ENCODE measurements at regions not wholly inside any gene's neighbourhood (a gene's known extent, or its start where the extent isn't known, plus 50 kb on each side); places are given as distances from the start of the nearest gene placed in this dataset.

DNA sequence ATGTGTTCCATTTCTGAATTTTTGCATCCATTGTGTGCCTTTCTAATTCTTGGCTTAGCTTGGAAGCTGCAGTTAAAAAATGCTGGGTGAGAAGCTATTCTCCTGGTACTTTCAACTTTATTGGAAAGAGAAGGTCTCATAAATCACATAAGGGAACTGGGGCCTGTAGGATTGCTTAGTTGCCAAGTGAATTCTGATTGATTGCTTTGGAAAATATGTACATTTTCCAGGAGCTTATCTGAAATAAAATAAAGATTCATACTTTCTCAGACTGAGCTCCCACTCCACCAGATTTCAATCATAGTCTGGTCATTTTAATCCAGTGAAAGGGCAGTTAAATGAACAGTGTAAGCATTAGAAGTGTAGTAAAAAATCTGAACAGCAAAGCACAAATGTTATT lies 50.0 kb upstream of the PRICKLE1 start:
- TF ChIP-seq EZH2 (IDR thresholded peaks at IDR 0.05): no peak
- no peak for TF ChIP-seq POLR2AphosphoS5 (IDR thresholded peaks at IDR 0.05; ENCODE audit: borderline replicate concordance, low read depth, low read length)
- TF ChIP-seq FOXP2 (optimal IDR thresholded peaks at IDR 0.05; ENCODE audit: control extremely low read depth, extremely low read length, insufficient read depth): no peak

Data from SK-N-MC (cell line).